HG03442 (cell line): ENCODE measurements at regions not wholly inside any gene's neighbourhood (a gene's known extent, or its start where the extent isn't known, plus 50 kb on each side); places are given as distances from the start of the nearest gene placed in this dataset.
"Not testable (repeated sequence)": the region's sequence is repeated elsewhere in the genome, so short reads cannot be mapped to it uniquely, and the experiment has no call there.

Experiments used
- ATAC-seq: cut with Tn5 transposase; IDR thresholded peaks from one replicate; pipeline ENCODE4 v1.9.1; 2021; ENCODE audit warnings: mild to moderate bottlenecking, moderate library complexity; ENCODE audit not compliant: unreplicated experiment

GRCh38 chr15:79492065-79492464, 59.9 kb downstream of the MINAR1 start:
- ATAC-seq, result no peak

- ATAC-seq, result no peak
Measured at GRCh38 chr15:79494384-79494909, 62.3 kb downstream of the MINAR1 start.

- no peak for ATAC-seq
Measured at GRCh38 chr15:79494963-79495755, 63.0 kb downstream of the MINAR1 start.

GRCh38 chr15:79495775-79496174, 63.6 kb downstream of the MINAR1 start:
- no peak for ATAC-seq

DNA sequence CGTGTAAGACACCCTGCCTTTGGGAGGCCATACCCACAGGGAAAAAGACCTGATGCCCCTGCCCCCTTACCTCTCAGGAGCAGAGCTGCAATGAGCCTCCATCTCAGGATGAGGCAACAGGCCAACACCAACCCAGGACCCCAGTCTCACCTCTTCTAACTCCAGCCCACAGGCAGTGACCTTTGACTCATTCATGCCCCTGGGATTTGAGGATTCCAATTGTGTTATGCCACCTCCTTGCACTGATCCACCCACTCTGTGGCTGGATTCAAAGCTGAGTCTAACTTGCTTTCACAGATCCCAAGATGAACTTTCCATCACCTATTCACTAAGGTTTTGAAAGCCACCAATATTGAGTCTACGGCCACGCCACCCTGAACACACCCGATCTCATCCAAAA, 64.7 kb downstream of the MINAR1 start:
- ATAC-seq, result no peak

DNA sequence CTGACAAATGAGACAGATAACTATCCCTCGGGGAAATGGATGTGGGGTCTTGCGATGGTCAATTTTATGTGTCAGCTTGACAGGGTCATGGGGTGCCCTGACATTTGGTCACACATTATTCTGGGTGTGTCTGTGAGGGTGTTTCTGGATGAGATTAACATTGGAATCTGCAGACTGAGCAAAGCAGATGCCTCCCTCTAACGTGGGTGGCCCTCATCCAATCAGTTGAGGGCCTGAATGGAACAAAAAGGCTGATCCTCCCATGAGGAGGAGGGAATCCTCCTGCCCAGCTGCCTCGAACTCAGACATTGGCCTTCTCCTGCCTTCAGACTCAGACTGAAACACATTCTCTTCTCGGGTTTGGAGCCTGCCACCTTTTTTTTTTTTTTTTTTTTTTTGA, 69.0 kb downstream of the MINAR1 start:
- ATAC-seq, result no peak

DNA sequence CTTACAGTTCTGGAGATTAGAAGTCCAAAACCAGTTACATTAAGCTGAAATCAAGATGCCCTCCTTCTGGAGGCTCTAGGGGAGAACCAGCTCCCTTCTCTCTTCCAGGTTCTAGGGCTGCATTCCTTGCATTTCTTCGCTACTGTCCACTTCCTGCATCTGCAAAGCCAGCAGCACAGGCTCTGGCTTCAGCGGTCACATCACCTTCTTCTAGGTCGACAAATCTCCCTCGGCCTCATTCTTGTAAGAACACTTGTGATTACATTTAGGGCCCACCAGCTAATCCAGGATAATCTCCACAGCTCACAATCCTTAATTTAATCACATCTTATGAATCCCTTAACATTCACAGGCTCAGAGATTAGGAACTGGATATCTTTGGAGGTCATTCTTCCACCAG, 73.8 kb downstream of the MINAR1 start:
- no peak for ATAC-seq

DNA sequence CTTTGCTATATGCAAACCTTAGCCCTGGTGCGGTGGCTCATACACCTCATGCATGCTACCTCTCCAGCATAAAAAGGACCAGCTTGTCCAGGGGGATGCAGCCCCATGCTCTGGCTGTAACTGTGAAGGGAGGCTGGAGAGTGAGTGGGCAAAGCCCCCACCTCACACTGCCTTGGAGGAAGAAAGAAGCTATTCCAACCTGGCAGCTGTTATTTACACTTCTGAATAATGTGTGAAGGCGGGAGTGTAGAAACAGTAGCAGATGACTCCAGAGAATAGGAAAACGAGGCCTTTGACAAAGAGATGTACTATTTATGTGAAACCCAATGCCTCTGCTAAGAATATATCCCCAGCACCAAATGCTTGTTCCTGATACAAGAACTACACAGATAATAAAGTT, 80.7 kb downstream of the MINAR1 start:
- ATAC-seq, result not testable (repeated sequence)

GRCh38 chr15:79513417-79513816, 81.3 kb downstream of the MINAR1 start:
- no peak for ATAC-seq

- ATAC-seq, result no peak
Measured at GRCh38 chr15:79513940-79514339, 81.8 kb downstream of the MINAR1 start.

GRCh38 chr15:79515300-79516027, 83.3 kb downstream of the MINAR1 start:
- no peak for ATAC-seq

DNA sequence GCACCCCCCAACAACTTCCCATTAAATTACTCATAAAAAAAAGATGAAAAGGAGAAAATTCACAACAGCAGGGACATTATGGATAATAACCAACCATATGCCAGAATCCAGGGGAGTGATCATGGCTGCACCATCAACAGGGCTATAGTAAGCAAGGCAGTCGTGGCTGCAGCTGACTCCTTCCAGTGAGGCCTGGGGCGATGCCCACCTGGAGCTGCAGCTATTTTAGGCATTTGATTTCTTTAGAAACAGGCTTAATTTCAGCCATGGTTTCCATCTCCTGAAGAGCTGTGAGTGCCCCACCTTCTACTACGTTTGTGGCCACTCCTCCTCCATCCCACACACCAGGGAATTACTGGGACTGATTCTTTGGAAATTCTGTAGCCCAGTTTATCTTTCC, 84.0 kb downstream of the MINAR1 start:
- ATAC-seq, result no peak

DNA sequence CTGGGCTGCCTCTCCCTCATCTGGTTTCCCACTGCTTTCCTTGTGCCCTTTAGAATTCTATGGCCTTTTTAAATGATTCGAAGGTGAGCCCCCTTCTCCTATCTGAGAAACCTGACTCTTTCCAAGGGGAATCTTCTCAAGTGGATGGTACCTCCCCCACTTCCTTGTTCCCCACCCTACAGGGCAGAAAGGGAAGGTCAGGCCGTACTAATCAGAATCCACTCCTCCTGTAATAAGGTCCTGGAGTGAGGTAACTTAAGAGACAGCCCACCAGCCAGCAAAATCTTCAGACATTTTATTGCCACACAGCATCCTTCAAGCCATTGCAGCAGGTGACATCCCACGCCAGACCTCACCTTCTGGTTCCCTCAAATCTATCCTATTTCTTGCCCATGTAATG, 84.5 kb downstream of the MINAR1 start:
- ATAC-seq, result no peak

GRCh38 chr15:79519628-79520027, 87.5 kb downstream of the MINAR1 start:
- no peak for ATAC-seq

DNA sequence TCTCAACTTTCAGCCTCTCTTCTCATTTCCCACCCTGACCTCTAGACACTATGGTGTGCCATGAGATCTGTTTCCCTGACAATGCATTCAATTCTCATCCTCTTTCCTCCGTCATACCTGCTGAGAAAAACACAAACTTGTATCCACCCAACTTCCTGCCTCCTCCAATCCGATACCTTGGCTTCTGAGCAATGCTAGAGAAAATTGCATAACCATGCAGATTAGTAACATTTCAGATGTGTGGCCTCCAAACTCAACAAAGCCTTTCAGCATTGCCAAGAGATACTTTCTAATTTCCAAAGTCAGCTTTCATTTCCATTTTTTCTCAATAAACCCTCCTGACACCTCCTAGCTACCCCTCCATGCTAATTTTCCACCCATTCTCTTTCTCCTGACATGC, 88.5 kb downstream of the MINAR1 start:
- ATAC-seq, result no peak

DNA sequence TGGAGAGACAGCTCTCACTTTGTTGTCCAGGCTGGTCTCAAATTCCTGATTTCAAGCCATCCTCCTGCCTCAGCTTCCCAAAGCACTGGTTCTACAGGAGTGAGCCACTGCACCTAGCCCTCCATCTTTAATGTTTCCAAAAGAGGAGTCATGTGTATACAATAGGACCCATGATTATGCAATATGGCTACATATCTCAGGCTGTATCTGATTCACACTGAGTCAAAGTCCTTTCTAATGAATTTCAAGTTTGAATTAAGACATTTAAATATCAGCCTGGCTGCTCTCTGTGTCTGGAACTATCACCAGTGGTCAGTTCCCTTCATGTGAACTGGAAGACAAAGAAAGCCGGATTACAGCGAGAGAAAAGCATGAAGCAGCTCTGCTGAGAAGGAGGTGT, 90.5 kb downstream of the MINAR1 start:
- ATAC-seq, result no peak

DNA sequence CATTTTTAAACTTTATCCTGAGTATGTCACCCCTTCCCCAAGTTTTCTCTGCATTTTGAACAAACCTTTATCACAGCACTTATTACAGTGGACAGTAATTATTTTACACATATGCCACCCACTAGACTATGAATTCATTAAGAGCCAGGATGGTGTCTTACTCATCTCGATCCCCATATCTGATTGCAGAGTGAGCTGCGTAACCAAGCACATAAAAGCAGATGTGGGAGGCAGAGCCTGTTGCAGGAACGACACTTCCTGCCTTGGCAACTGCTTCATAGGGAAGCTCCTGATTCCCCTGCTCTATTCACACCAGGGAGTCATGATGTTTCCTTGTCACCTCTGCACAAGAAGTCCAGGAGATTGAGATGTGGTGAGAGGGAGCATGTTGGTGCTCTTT, 91.1 kb downstream of the MINAR1 start:
- ATAC-seq, result no peak

DNA sequence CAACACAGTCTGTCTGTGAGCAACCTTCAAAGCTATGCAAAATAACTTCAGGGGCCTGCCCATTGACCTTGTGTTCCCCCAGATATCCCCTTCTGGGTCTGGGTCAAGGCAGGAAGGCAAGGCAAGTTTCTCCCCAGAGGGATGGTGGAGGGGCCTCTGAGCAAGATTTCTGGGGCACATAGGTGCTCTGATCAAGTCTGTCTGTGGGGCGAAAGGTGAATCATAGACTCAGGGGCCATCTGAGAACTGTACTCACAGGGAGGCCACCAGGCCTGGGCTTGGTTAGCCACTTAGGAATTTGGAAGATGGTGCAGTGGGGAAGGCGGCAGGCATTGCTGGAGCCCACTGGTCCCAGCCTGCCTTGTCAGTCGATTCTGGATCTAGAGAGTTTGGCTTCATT, 92.4 kb downstream of the MINAR1 start:
- ATAC-seq, result no peak

DNA sequence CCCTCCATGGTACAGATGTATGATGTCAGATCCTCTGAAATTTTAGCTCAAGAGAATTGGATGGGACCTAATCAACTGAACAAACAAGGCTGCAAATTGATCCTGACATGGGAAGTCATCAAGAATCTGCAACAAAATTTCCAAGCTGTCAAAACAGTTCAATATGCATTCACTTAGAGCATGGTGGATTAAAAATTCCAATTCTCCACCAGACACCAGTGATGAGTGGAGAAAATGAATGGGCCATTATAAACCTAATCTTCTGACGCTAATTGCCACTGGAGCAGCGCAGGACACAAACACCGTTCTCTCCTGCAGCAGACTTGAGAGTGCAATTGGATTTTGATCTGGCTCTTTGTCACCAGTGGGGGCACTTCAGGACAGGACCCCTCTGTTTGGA, 94.2 kb downstream of the MINAR1 start:
- ATAC-seq, result no peak

GRCh38 chr15:79527821-79528220, 95.7 kb downstream of the MINAR1 start:
- ATAC-seq, result no peak

DNA sequence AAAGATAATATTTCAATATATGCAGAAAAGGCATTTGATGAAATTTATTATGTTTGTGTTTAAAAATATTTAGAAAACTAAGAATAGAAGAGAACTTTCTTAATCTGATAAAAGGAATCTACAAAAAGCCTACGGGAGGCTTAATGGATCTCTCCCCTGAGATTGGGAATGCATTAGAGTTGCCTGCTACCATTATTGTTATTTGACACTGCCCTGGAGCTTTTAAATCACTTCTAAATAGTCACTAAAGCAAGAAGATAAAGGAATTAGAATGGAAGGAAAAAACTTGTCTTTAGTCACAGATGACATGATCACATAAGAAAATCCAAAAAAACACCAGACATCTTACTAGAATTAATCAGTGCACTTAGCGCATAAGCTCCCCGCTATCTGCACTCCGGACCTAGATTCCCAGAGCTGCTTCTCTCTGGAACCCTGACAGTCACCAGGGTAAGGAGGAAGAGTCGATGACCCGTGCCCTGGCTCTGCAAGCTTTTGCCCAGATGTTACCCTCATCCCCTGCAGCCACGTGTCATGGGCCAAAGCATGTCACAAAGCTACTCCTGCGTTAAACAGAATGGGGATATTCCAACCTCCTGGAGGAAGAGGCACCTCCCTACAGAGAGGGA, 97.1 kb downstream of the MINAR1 start:
- ATAC-seq, result no peak

GRCh38 chr15:79535536-79535935, 103.4 kb downstream of the MINAR1 start:
- ATAC-seq, result no peak
